ENCODE measurements at regions not wholly inside any gene's neighbourhood (a gene's known extent, or its start where the extent isn't known, plus 50 kb on each side); places are given as distances from the start of the nearest gene placed in this dataset.

- H3K27me3 ChIP-seq = no peaks in the 10 kb centered on the region
- no peaks in the 10 kb centered on the region for H3K9me3 ChIP-seq
- no peak for DNase-seq
- H3K36me3 ChIP-seq = no peaks in the 10 kb centered on the region
- no peak overlapping the region for H3K4me3 ChIP-seq
- H3K4me1 ChIP-seq = no peaks in the 10 kb centered on the region
- intact Hi-C loops (cut with DNase I; ENCODE audit: low total_unique reads) = no loop called here
- TF ChIP-seq POLR2A (IDR thresholded peaks at IDR 0.05) = no peak
- TF ChIP-seq CTCF (IDR thresholded peaks at IDR 0.05) = no peak
- no peak overlapping the region for H3K27ac ChIP-seq
Observed at GRCh38 chr4:188650516-188650915, 511.3 kb downstream of the TRIML1 start.

GRCh38 chr4:188657365-188657764 is 518.1 kb downstream of the TRIML1 start:
- no peaks in the 10 kb centered on the region for H3K36me3 ChIP-seq
- H3K4me3 ChIP-seq = no peak overlapping the region
- no peaks in the 10 kb centered on the region for H3K4me1 ChIP-seq
- no peak for DNase-seq
- TF ChIP-seq POLR2A (IDR thresholded peaks at IDR 0.05) = no peak
- no peak for TF ChIP-seq CTCF (IDR thresholded peaks at IDR 0.05)
- H3K9me3 ChIP-seq = no peaks in the 10 kb centered on the region
- no peaks in the 10 kb centered on the region for H3K27me3 ChIP-seq
- no peak overlapping the region for H3K27ac ChIP-seq
- intact Hi-C loops (cut with DNase I; ENCODE audit: low total_unique reads) = no loop called here

GRCh38 chr4:188658958-188659522 is 519.8 kb downstream of the TRIML1 start:
- intact Hi-C loops (cut with DNase I; ENCODE audit: low total_unique reads) = no loop called here
- Histone ChIP-seq H3K36me3 (no peaks in the 10 kb centered on the region), H3K4me1 (no peaks in the 10 kb centered on the region), H3K27me3 (no peaks in the 10 kb centered on the region), H3K9me3 (no peaks in the 10 kb centered on the region), H3K4me3 (no peak overlapping the region), H3K27ac (no peak overlapping the region)
- TF ChIP-seq POLR2A (IDR thresholded peaks at IDR 0.05) = no peak
- no peak for TF ChIP-seq CTCF (IDR thresholded peaks at IDR 0.05)
- DNase-seq = no peak

- DNase-seq = no peak
- H3K27me3 ChIP-seq = no peaks in the 10 kb centered on the region
- TF ChIP-seq CTCF (IDR thresholded peaks at IDR 0.05) (no peak), POLR2A (IDR thresholded peaks at IDR 0.05) (no peak)
Observed at GRCh38 chr4:188660796-188661195, 521.6 kb downstream of the TRIML1 start.

GRCh38 chr4:188661502-188661901 is 522.3 kb downstream of the TRIML1 start:
- no peak overlapping the region for H3K4me3 ChIP-seq
- no peak overlapping the region for H3K27ac ChIP-seq
- intact Hi-C loops (cut with DNase I; ENCODE audit: low total_unique reads) = no loop called here
- DNase-seq = no peak
- no peaks in the 10 kb centered on the region for H3K9me3 ChIP-seq
- no peaks in the 10 kb centered on the region for H3K4me1 ChIP-seq
- TF ChIP-seq CTCF (IDR thresholded peaks at IDR 0.05) = no peak
- TF ChIP-seq POLR2A (IDR thresholded peaks at IDR 0.05) = no peak
- no peaks in the 10 kb centered on the region for H3K27me3 ChIP-seq
- no peaks in the 10 kb centered on the region for H3K36me3 ChIP-seq

More at GRCh38 chr4:188660796-188661195, 521.6 kb downstream of the TRIML1 start:
- Histone ChIP-seq H3K9me3 (no peaks in the 10 kb centered on the region), H3K4me1 (no peaks in the 10 kb centered on the region), H3K36me3 (no peaks in the 10 kb centered on the region), H3K27ac (no peak overlapping the region), H3K4me3 (no peak overlapping the region)
- intact Hi-C loops (cut with DNase I; ENCODE audit: low total_unique reads) = no loop called here
